Panc1 (cell line): ENCODE measurements at regions not wholly inside any gene's neighbourhood (a gene's known extent, or its start where the extent isn't known, plus 50 kb on each side); places are given as distances from the start of the nearest gene placed in this dataset.

Experiments
- CTCF ChIP-seq: fragments of 450-650 bp; IDR thresholded peaks from 2 replicates; pipeline ENCODE4 v1.5.1; 2017; ENCODE audit warnings: mild to moderate bottlenecking
- POLR2AphosphoS5 ChIP-seq: IDR thresholded peaks from 2 replicates; pipeline ENCODE4 v1.6.1; 2012; ENCODE audit warnings: mild to moderate bottlenecking, low read depth, low read length, moderate library complexity
- REST ChIP-seq, 2 experiments: IDR thresholded peaks; 2 replicates each; pipeline ENCODE4 v1.6.1; 2011 to 2012; ENCODE audit warnings: low read depth in 2 of 2, control low read depth in 1 of 2, low read length in 1 of 2, mild to moderate bottlenecking in 1 of 2, moderate library complexity in 1 of 2; ENCODE audit not compliant: insufficient read depth in 1 of 2
- SIN3A ChIP-seq: IDR thresholded peaks from 2 replicates; pipeline ENCODE4 v1.6.1; 2012; ENCODE audit warnings: low read depth, mild to moderate bottlenecking, low read length, moderate library complexity, borderline replicate concordance; ENCODE audit not compliant: insufficient read depth
- TCF7L2 ChIP-seq: IDR thresholded peaks from 2 replicates; pipeline ENCODE4 v1.6.1; 2011; ENCODE audit warnings: mild to moderate bottlenecking, low read depth, low read length, inconsistent platforms

- no peak for TF ChIP-seq POLR2AphosphoS5
- TF ChIP-seq CTCF: no peak
- TF ChIP-seq REST (IDR thresholded peaks at IDR 0.05; ENCODE audit: insufficient read depth in 1 of 2, low read depth in 2 of 2, low read length in 1 of 2): no peak
- no peak for TF ChIP-seq TCF7L2
- no peak for TF ChIP-seq SIN3A
These were observed 347.1 kb upstream of the FAM98A start for GRCh38 chr2:33946193-33946592.
